Adipocyte (in vitro differentiated cells): ENCODE measurements at regions not wholly inside any gene's neighbourhood (a gene's known extent, or its start where the extent isn't known, plus 50 kb on each side); places are given as distances from the start of the nearest gene placed in this dataset.

Source experiments
- DNase-seq: peaks from one replicate; pipeline ENCODE4 v3.0.0-alpha.2; 2015; ENCODE audit warnings: low read depth
- H3K27me3 ChIP-seq: replicated peaks from 2 replicates; pipeline ENCODE4 v1.7.0; 2013; ENCODE audit warnings: mild to moderate bottlenecking, low read length, moderate library complexity; ENCODE audit not compliant: control insufficient read depth, insufficient read depth
- H3K36me3 ChIP-seq: 2 replicates; pipeline ENCODE4 v1.7.0; 2013; ENCODE audit warnings: low read length, mild to moderate bottlenecking, moderate library complexity; ENCODE audit not compliant: control insufficient read depth, insufficient read depth, severe bottlenecking
- H3K4me1 ChIP-seq: 2 replicates; pipeline ENCODE4 v1.7.0; 2013; ENCODE audit warnings: mild to moderate bottlenecking, low read length, moderate library complexity; ENCODE audit not compliant: control insufficient read depth, insufficient read depth
- H3K4me3 ChIP-seq: 2 replicates; pipeline ENCODE4 v1.7.0; 2013; ENCODE audit warnings: mild to moderate bottlenecking, low read length, moderate library complexity
- H3K9ac ChIP-seq: 2 replicates; pipeline ENCODE4 v1.7.0; 2013; ENCODE audit warnings: mild to moderate bottlenecking, low read length, moderate library complexity
- H3K9me3 ChIP-seq: 2 replicates; pipeline ENCODE4 v1.7.0; 2013; ENCODE audit warnings: mild to moderate bottlenecking, low read length, moderate library complexity; ENCODE audit not compliant: control insufficient read depth

GRCh38 chr10:53123311-53123710, 350.7 kb upstream of the MBL2 start:
- H3K9me3 ChIP-seq: no peaks in the 10 kb centered on the region
- H3K36me3 ChIP-seq: no peaks in the 10 kb centered on the region
- H3K27me3 ChIP-seq: no peaks in the 10 kb centered on the region
- no peaks in the 10 kb centered on the region for H3K4me1 ChIP-seq
- H3K9ac ChIP-seq: no peak overlapping the region
- DNase-seq: no peak
- no peak overlapping the region for H3K4me3 ChIP-seq

DNA sequence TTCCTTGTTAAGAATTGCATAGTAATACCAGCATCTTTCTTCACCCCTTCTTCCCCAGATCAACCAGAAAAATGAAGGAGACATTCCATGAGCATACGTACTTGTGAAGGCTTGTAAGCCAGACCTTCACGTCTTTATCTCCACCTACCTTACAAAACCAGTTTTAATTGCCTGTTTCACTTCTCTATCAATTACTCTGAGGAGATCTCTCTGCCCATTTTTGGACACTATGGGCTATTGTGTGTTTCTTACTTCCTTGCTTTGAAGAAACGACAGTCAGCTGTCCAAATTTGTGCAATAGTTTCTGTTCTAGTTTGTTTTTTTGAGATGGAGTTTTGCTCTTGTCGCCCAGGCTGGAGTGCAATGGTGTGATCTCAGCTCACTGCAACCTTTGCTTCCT, 349.7 kb upstream of the MBL2 start:
- H3K4me3 ChIP-seq: no peak overlapping the region
- H3K9ac ChIP-seq: no peak overlapping the region
- H3K4me1 ChIP-seq: no peaks in the 10 kb centered on the region
- no peaks in the 10 kb centered on the region for H3K27me3 ChIP-seq
- H3K36me3 ChIP-seq: no peaks in the 10 kb centered on the region
- no peaks in the 10 kb centered on the region for H3K9me3 ChIP-seq
- DNase-seq: no peak

- Histone ChIP-seq H3K9me3 (no peaks in the 10 kb centered on the region), H3K36me3 (no peaks in the 10 kb centered on the region), H3K4me3 (no peak overlapping the region), H3K27me3 (no peaks in the 10 kb centered on the region), H3K9ac (no peak overlapping the region), H3K4me1 (no peaks in the 10 kb centered on the region)
- no peak for DNase-seq
Observed at GRCh38 chr10:53115660-53116059, 343.1 kb upstream of the MBL2 start.

DNA sequence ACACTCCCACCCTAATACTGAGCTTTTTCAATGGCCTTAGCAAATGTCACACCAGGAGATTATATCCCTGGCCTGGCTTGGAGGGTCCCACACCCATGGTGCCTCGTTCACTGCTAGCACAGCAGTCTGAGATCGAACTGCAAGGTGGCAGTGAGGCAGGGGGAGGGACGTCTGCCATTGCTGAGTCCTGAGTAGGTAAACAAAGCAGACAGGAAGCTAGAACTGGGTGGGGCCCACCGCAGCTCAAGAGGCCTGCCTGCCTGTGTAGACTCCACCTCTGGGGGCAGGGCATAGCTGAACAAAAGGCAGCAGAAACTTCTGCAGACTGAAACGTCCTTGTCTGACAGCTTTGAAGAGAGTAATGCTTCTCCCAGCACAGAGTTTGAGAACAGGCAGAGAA, 338.9 kb upstream of the MBL2 start:
- no peak overlapping the region for H3K4me3 ChIP-seq
- H3K27me3 ChIP-seq: no peaks in the 10 kb centered on the region
- H3K9ac ChIP-seq: no peak overlapping the region
- DNase-seq: no peak
- H3K4me1 ChIP-seq: no peaks in the 10 kb centered on the region
- no peaks in the 10 kb centered on the region for H3K9me3 ChIP-seq
- no peaks in the 10 kb centered on the region for H3K36me3 ChIP-seq

GRCh38 chr10:53109320-53109719, 336.7 kb upstream of the MBL2 start:
- DNase-seq: no peak
- no peak overlapping the region for H3K4me3 ChIP-seq

GRCh38 chr10:53108317-53108934, 335.8 kb upstream of the MBL2 start:
- no peaks in the 10 kb centered on the region for H3K4me1 ChIP-seq
- H3K9me3 ChIP-seq: no peaks in the 10 kb centered on the region
- no peak for DNase-seq
- H3K9ac ChIP-seq: no peak overlapping the region
- H3K36me3 ChIP-seq: no peaks in the 10 kb centered on the region
- no peak overlapping the region for H3K4me3 ChIP-seq
- no peaks in the 10 kb centered on the region for H3K27me3 ChIP-seq

More at GRCh38 chr10:53109320-53109719, 336.7 kb upstream of the MBL2 start:
- no peaks in the 10 kb centered on the region for H3K9me3 ChIP-seq
- H3K27me3 ChIP-seq: no peaks in the 10 kb centered on the region
- no peak overlapping the region for H3K9ac ChIP-seq
- H3K4me1 ChIP-seq: no peaks in the 10 kb centered on the region
- no peaks in the 10 kb centered on the region for H3K36me3 ChIP-seq

DNA sequence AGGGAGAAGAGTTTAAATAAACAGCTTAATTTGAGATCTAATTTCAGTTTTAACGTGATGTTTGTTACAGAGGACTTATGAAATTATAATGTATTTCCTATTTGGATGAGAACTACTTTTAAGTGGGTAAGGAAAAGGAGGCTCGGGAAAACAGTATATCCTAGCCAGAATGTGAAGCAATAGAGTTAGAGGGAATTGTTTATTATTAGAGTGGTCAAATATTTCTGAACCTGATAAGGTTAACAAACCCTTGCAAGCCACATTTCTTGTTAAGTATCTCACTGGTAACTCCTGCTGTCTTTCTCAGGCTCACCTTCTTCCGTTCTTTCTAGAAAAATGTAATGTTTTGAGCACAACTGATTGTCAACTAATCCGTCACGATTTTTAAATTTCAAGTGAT, 335.1 kb upstream of the MBL2 start:
- no peaks in the 10 kb centered on the region for H3K9me3 ChIP-seq

GRCh38 chr10:53102424-53102823, 329.8 kb upstream of the MBL2 start:
- Histone ChIP-seq H3K4me1 (no peaks in the 10 kb centered on the region), H3K9ac (no peak overlapping the region), H3K36me3 (no peaks in the 10 kb centered on the region), H3K27me3 (no peaks in the 10 kb centered on the region), H3K9me3 (peaks cover 3% of the 10 kb centered on the region), H3K4me3 (no peak overlapping the region)
- DNase-seq: no peak

More for the DNA sequence above, 335.1 kb upstream of the MBL2 start:
- no peaks in the 10 kb centered on the region for H3K4me1 ChIP-seq
- no peak overlapping the region for H3K4me3 ChIP-seq
- H3K27me3 ChIP-seq: no peaks in the 10 kb centered on the region
- no peak overlapping the region for H3K9ac ChIP-seq
- no peaks in the 10 kb centered on the region for H3K36me3 ChIP-seq
- no peak for DNase-seq

DNA sequence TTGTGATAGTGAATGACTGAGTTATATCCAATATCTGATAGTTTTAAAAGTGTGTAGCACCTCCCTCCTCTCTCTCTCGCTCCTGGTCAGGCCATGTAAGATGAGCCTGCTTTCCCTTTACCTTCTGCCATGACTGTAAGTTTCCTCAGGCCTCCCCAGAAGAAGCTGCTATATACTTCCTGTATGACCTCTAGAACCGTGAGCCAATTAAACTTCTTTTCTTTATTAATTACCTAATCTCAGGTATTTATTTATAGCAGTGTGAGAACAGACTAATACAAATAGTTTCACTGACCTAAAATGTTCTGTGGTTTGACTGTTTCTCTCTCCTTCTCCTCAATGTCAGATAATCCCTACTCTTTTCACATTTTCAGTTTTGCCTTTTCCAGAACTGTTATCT, 321.3 kb upstream of the MBL2 start:
- Histone ChIP-seq H3K27me3 (no peaks in the 10 kb centered on the region), H3K9ac (no peak overlapping the region), H3K4me3 (no peak overlapping the region), H3K4me1 (no peaks in the 10 kb centered on the region), H3K36me3 (no peaks in the 10 kb centered on the region), H3K9me3 (no peaks in the 10 kb centered on the region)
- DNase-seq: no peak

GRCh38 chr10:53091574-53091973, 319.0 kb upstream of the MBL2 start:
- DNase-seq: no peak
- no peak overlapping the region for H3K4me3 ChIP-seq
- no peaks in the 10 kb centered on the region for H3K9me3 ChIP-seq
- no peaks in the 10 kb centered on the region for H3K4me1 ChIP-seq
- H3K36me3 ChIP-seq: no peaks in the 10 kb centered on the region
- H3K27me3 ChIP-seq: no peaks in the 10 kb centered on the region
- H3K9ac ChIP-seq: no peak overlapping the region

DNA sequence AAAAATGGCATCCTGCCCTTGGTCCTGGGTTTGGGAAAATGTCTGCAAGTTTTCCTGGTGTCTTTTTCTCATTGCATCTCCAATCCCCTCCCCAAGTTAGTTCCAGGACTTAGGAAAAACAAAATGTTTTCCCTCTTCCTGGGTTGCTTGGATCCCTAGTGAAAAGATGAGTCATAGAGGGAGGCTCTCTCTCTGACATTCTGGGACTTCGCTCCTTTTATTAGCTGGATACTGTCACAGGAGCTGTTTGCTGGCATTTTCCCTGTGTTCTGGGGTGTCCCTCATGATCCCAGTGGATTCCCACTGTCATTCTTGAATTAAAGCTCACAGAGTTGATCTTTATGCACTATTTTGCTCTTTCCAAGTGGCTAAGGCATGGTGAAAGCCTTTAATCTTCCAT, 316.4 kb upstream of the MBL2 start:
- H3K36me3 ChIP-seq: no peaks in the 10 kb centered on the region
- no peaks in the 10 kb centered on the region for H3K4me1 ChIP-seq
- H3K27me3 ChIP-seq: no peaks in the 10 kb centered on the region
- H3K4me3 ChIP-seq: no peak overlapping the region
- no peaks in the 10 kb centered on the region for H3K9me3 ChIP-seq
- H3K9ac ChIP-seq: no peak overlapping the region
- no peak for DNase-seq

GRCh38 chr10:53079283-53079682, 306.7 kb upstream of the MBL2 start:
- Histone ChIP-seq H3K4me3 (no peak overlapping the region), H3K27me3 (no peaks in the 10 kb centered on the region), H3K9ac (no peak overlapping the region), H3K36me3 (no peaks in the 10 kb centered on the region), H3K4me1 (no peaks in the 10 kb centered on the region), H3K9me3 (no peaks in the 10 kb centered on the region)
- DNase-seq: no peak
